Colon (tissue), 2 donors: ENCODE measurements at regions not wholly inside any gene's neighbourhood (a gene's known extent, or its start where the extent isn't known, plus 50 kb on each side); places are given as distances from the start of the nearest gene placed in this dataset.

Experiments
- FAIRE-seq: peaks from 2 replicates; lab custom pipeline; 2012; peaks lifted over from hg19 to GRCh38; lab: Jason Lieb, UNC
- donor health status: control.
- donor health status: control.

GRCh38 chr2:200013906-200014305, 58.5 kb downstream of the MAIP1 start:
- FAIRE-seq: no peak

- FAIRE-seq: no peak
Measured at GRCh38 chr2:200021449-200022114, 66.2 kb downstream of the MAIP1 start.

- no peak for FAIRE-seq
Measured at GRCh38 chr2:200022511-200022910, 67.1 kb downstream of the MAIP1 start.

- FAIRE-seq: no peak
Measured at GRCh38 chr2:200023570-200023969, 68.2 kb downstream of the MAIP1 start.

- no peak for FAIRE-seq
Measured at GRCh38 chr2:200025717-200026116, 70.3 kb downstream of the MAIP1 start.

GRCh38 chr2:200026332-200027230, 71.2 kb downstream of the MAIP1 start:
- FAIRE-seq: no peak

- FAIRE-seq: no peak
Measured at GRCh38 chr2:200028998-200029397, 73.6 kb downstream of the MAIP1 start.

- FAIRE-seq: no peak
Measured at GRCh38 chr2:200032895-200033294, 77.5 kb downstream of the MAIP1 start.

GRCh38 chr2:200033929-200034328, 78.5 kb downstream of the MAIP1 start:
- FAIRE-seq: no peak

- no peak for FAIRE-seq
Measured at GRCh38 chr2:200034816-200035215, 79.4 kb downstream of the MAIP1 start.

- FAIRE-seq: no peak
Measured at GRCh38 chr2:200039724-200040650, 84.6 kb downstream of the MAIP1 start.

- no peak for FAIRE-seq
Measured at GRCh38 chr2:200040831-200041230, 85.4 kb downstream of the MAIP1 start.

GRCh38 chr2:200041639-200042038, 86.3 kb downstream of the MAIP1 start:
- no peak for FAIRE-seq

- FAIRE-seq: no peak
Measured at GRCh38 chr2:200042102-200042735, 86.8 kb downstream of the MAIP1 start.

- no peak for FAIRE-seq
Measured at GRCh38 chr2:200042944-200043343, 87.6 kb downstream of the MAIP1 start.

GRCh38 chr2:200044453-200044852, 89.1 kb downstream of the MAIP1 start:
- no peak for FAIRE-seq

GRCh38 chr2:200048421-200048820, 93.0 kb downstream of the MAIP1 start:
- no peak for FAIRE-seq

GRCh38 chr2:200049086-200049485, 93.7 kb downstream of the MAIP1 start:
- FAIRE-seq: no peak

GRCh38 chr2:200050921-200051610, 95.7 kb downstream of the MAIP1 start:
- no peak for FAIRE-seq

- FAIRE-seq: no peak
Measured at GRCh38 chr2:200051611-200051945, 96.2 kb downstream of the MAIP1 start.

GRCh38 chr2:200052627-200053026, 97.2 kb downstream of the MAIP1 start:
- no peak for FAIRE-seq
